IPS-20b (cell line): ENCODE measurements at regions not wholly inside any gene's neighbourhood (a gene's known extent, or its start where the extent isn't known, plus 50 kb on each side); places are given as distances from the start of the nearest gene placed in this dataset.
"Not testable (repeated sequence)": the region's sequence is repeated elsewhere in the genome, so short reads cannot be mapped to it uniquely, and the experiment has no call there.

Experiments used
- H3K27ac ChIP-seq: one replicate; pipeline ENCODE4 v1.5.1; 2013; ENCODE audit warnings: low read length
- H3K27me3 ChIP-seq: 2 replicates; pipeline ENCODE4 v1.6.1; 2013; ENCODE audit warnings: mild to moderate bottlenecking, low read length, inconsistent platforms; ENCODE audit not compliant: insufficient read depth
- H3K36me3 ChIP-seq: 2 replicates; pipeline ENCODE4 v1.6.1; 2013; ENCODE audit warnings: low read depth, mild to moderate bottlenecking, inconsistent platforms, low read length, moderate library complexity; ENCODE audit not compliant: insufficient read depth
- H3K4me1 ChIP-seq: 2 replicates; pipeline ENCODE4 v1.6.1; 2013; ENCODE audit warnings: mild to moderate bottlenecking, control low read depth, inconsistent platforms, low read length, moderate library complexity; ENCODE audit not compliant: insufficient read depth
- H3K4me3 ChIP-seq: 2 replicates; pipeline ENCODE4 v1.5.1; 2013; ENCODE audit warnings: mild to moderate bottlenecking, low read length, inconsistent platforms
- H3K9ac ChIP-seq: 2 replicates; pipeline ENCODE4 v1.6.1; 2013; ENCODE audit warnings: low read depth, mild to moderate bottlenecking, inconsistent platforms, low read length, moderate library complexity
- H3K9me3 ChIP-seq: 2 replicates; pipeline ENCODE4 v1.6.1; 2013; ENCODE audit warnings: mild to moderate bottlenecking, low read depth, low read length, inconsistent platforms; ENCODE audit not compliant: insufficient read depth

GRCh38 chr2:111406616-111407015 lies 285.9 kb downstream of the BCL2L11 start:
- H3K27ac ChIP-seq, H3K4me1 ChIP-seq, H3K4me3 ChIP-seq, H3K9ac ChIP-seq, H3K27me3 ChIP-seq, H3K36me3 ChIP-seq, H3K9me3 ChIP-seq: not testable (repeated sequence)

DNA sequence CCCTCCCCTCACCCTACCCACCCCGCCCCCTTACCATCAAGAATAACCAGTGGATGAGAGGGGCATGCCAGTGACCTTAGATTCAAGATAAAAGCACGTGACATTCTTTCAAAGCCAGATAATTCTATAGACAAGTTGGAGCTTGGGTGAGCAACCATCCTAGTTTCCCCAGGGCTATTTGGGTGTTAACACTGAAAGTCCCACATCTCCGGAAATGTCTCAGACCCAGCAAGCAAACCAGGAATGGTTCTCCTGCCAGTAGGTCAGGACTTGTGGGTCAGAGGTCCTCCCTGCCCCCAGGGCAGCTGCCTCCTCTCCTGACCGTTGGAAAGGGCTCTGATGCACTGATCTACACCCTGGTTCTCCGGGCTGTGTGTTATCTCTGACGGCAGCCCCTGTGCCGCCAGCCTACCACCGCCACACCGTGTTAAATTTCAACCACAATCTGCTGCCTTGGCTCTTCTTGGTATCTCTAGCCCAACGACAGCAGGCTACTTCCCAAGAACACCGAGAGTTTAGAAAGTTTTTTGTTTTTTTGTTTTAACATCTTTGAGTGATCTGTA lies 287.0 kb downstream of the BCL2L11 start:
- H3K36me3 ChIP-seq, H3K9me3 ChIP-seq, H3K27me3 ChIP-seq, H3K9ac ChIP-seq, H3K27ac ChIP-seq, H3K4me3 ChIP-seq, H3K4me1 ChIP-seq: not testable (repeated sequence)

DNA sequence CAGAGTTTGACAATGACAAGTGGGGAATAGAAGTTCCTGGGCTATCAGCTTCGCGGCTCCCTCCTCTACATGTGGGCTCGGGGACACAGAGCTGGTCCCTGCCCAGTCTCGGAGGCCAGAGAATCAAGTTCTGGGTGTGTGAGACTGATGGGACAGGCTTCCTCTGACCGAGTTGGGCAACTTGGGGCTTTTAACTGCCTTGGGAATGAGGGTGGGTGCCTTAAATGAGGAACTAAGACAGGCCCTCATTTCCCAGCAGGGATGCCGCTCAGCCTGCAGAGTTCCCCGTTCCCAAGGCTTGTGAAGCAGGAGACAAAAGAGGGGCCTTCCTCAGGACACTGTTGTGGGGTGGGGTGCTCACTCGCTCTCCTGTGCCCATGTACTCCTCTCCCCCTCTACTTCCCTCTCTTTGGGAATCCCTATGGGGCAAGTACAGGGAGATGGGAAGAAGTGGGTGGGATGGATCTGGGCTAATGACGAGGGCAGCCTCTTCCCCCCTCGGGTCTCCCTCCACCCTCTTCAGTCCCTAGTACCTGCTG lies 290.2 kb downstream of the BCL2L11 start:
- H3K9ac ChIP-seq, H3K4me1 ChIP-seq, H3K36me3 ChIP-seq, H3K27me3 ChIP-seq, H3K9me3 ChIP-seq, H3K4me3 ChIP-seq, H3K27ac ChIP-seq: not testable (repeated sequence)

DNA sequence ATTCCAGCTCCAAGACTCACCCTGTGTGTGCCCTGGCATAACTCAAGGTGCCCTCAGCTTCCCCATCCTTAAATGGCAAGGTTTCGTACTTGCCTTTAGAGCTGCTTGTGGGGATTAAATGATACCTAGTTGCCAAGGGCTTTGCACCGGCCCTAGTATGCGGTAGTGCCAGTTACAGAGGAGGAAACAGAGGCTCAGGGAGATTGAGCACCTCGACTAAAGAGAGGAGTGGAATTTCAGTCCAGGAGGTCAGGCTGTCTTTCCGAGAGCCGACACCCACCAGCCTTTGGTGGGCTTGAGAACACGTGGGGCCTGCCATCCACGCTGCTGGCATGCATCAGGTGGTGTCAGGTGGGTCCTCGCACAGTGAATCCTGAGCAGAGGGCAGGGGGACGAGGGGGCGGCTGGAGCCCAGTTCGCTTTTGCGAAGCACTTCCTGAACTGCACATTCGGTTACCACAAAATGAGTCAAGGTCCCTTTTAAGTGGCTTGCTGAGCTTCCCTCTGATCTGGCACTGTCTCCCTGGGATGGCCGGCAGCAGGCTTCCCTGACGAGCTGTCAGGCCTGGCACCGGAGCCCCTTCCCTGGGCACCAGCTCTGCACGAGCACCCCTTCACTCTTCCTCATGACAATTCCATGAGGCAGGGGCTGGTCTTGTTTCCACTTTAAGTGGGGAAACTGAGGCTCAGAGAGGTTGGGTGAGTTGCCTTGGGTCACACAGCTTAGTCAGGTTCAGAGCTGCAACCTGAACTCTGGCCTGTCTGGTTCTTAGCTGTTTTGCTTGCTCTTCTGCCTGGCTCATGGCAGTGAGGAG lies 291.4 kb downstream of the BCL2L11 start:
- H3K27ac ChIP-seq, H3K9me3 ChIP-seq, H3K4me1 ChIP-seq, H3K4me3 ChIP-seq, H3K36me3 ChIP-seq, H3K9ac ChIP-seq, H3K27me3 ChIP-seq: not testable (repeated sequence)

DNA sequence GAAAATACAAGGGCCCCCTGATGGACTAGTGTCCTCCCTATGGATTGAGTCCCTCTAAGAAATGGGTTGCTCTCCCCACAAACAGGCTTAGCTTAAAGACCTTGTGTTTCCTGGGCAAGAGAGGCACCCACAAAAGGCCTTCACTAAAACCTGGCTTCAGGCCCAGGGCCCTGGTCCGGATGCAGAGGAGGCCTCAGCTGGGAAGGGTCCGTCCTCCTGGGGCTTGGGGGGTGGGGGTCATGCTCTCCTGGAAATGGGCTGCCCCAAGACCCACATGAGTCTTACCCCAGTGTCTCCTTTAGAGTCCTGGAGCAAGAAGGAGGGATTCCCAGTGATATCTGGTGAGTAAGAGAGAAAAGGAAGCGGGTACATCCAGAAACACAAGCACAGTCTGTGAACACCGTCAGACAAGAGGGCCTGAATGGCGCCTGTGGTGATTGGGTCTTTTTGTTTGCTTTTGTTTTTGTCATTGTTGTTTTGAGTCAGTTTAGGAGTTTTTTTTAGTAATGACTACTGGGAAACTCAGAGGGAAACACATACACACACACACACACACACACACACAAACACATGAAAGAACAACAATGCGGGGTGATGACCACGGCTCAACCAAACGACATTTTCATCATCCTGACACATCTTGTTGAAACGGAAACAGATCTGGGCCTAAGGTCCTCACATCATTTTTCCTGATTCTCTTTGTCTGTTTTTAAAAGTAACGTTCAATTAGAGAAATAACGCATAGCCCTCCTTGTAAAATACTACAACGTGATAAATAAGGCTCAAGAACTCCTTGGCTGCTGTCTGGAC lies 292.3 kb downstream of the BCL2L11 start:
- not testable (repeated sequence) for H3K9ac ChIP-seq, H3K36me3 ChIP-seq, H3K4me1 ChIP-seq, H3K9me3 ChIP-seq, H3K27me3 ChIP-seq, H3K27ac ChIP-seq, H3K4me3 ChIP-seq

DNA sequence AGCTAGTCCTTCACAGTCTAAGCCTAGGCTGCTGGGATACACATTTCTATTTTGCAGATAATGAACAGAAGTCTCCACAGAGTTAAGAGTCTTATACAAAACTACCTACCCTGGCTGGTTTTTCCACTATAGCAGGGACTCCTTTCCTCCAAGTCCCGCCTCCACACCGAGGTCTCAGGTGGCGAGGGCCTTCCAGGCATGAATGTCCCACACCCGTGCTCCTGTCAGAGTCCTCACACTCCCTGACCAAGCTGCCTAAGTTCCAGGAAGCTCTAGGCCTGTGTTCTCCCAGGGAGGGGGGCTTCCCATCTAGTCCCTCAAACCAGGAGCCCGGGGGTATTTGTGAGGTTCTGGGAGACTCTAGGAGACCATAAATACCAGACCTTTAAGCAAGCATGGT lies 293.2 kb downstream of the BCL2L11 start:
- not testable (repeated sequence) for H3K9me3 ChIP-seq, H3K4me1 ChIP-seq, H3K4me3 ChIP-seq, H3K27me3 ChIP-seq, H3K9ac ChIP-seq, H3K27ac ChIP-seq, H3K36me3 ChIP-seq

DNA sequence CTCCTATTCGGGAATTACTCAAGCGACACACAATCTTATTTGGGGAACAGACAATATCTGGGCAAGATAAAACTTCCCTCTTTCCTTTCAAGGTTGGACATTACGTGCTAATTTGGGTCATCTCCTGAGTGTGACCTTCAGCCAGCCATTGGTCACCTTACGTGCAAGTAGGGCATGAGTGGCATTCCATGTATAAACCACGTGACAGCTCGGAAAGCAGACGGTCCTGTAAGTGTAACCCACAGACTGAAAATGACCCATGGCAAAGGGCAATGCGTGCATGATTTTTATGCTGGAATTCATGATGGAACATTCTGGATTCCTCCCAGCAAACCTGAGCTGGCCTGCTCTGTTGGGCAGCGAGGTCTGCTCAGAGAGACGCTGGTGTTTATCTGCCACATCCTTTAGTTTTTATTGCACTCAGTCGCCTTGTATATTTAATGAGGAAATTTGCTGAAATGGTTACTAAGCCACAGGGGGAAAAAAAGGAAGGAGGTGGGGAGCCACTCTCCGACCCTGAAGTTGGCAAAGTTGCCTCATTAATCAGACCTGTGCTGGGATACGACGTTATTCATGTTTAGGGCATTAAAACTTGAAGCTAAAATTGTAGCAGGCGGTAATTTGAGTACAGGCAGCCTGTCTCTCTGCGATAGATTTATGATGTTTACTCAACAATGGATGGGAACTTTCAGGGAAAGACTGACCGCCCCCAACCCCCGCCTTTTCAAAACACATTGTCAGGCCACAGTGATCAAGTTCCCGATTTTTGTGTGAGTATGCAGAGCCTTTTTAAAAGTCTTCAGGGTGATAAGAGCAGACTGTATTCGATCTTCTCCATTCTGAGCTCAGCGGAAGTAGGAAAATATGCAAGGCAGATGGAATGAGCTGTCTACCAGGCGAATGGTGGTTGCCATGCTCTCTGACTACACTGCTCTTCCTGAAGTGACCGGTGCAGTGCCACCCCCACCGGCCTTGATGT lies 295.3 kb downstream of the BCL2L11 start:
- not testable (repeated sequence) for H3K4me1 ChIP-seq, H3K27ac ChIP-seq, H3K27me3 ChIP-seq, H3K9me3 ChIP-seq, H3K36me3 ChIP-seq, H3K9ac ChIP-seq, H3K4me3 ChIP-seq

GRCh38 chr2:111417026-111417425 lies 296.3 kb downstream of the BCL2L11 start:
- H3K4me1 ChIP-seq, H3K27me3 ChIP-seq, H3K9me3 ChIP-seq, H3K27ac ChIP-seq, H3K36me3 ChIP-seq, H3K9ac ChIP-seq, H3K4me3 ChIP-seq: not testable (repeated sequence)

DNA sequence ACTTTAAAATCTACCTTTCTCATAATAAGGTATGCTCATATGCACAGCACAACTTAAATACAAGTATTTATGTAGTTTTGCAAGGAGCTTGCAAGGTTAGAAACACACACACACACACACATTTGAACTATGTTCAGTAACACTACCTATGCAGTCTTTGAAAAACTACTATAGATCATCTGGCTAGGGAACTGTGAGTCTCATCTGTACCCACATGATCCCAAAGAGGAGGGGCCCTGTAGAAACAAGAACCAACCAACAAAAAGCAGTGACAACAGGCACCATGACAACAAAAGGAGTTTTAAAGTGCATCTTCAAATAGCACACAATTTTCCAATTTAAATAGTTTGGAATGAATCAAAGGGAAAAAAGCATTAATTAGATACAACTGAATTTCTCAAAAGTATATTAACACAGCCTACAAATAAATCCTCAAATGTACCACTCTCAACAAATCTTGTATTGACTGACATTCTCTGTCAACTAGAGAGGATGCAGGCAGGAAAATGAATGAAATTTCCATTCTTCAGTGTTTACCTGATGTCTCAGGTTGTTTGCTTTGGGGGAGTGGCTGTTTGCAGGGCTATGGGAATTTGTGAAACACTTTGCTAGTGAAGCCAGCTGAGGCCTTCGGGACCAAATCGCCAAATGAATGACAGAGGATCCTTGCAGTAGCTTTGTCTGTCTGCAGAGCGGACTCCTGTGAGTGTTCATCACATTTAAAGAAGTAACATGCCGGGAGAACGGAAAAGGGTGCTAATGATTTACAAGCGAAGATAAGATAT lies 297.6 kb downstream of the BCL2L11 start:
- H3K9me3 ChIP-seq, H3K9ac ChIP-seq, H3K36me3 ChIP-seq, H3K27ac ChIP-seq, H3K4me1 ChIP-seq, H3K4me3 ChIP-seq, H3K27me3 ChIP-seq: not testable (repeated sequence)

DNA sequence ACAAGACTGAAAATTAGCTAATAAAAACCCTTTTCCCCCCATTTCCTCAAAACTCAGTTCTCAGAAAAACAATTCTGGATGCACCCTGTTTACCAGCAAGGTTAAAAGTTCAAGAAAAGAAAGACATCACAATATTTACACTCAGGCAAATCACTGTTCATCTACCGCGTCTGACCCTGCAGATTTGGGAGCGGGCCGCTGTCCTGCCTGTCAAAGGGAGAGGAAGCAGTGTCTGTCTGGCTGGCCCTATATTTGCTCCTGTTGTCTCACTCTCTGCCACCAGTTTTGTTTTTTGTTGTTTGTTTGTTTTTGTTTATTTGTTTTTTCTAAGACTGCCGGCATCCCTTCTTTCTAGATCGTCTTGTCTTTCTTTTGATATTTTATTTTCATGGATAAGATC lies 299.4 kb downstream of the BCL2L11 start:
- H3K27ac ChIP-seq, H3K4me1 ChIP-seq, H3K4me3 ChIP-seq, H3K27me3 ChIP-seq, H3K36me3 ChIP-seq, H3K9me3 ChIP-seq, H3K9ac ChIP-seq: not testable (repeated sequence)

GRCh38 chr2:111420835-111421234 lies 300.1 kb downstream of the BCL2L11 start:
- not testable (repeated sequence) for H3K9me3 ChIP-seq, H3K4me1 ChIP-seq, H3K36me3 ChIP-seq, H3K27me3 ChIP-seq, H3K4me3 ChIP-seq, H3K27ac ChIP-seq, H3K9ac ChIP-seq
